Eye (tissue), 1 donor: ENCODE measurements at regions not wholly inside any gene's neighbourhood (a gene's known extent, or its start where the extent isn't known, plus 50 kb on each side); places are given as distances from the start of the nearest gene placed in this dataset.

Experiments
- DNase-seq: peaks from one replicate; pipeline ENCODE4 v3.0.0-alpha.2; 2015

DNA sequence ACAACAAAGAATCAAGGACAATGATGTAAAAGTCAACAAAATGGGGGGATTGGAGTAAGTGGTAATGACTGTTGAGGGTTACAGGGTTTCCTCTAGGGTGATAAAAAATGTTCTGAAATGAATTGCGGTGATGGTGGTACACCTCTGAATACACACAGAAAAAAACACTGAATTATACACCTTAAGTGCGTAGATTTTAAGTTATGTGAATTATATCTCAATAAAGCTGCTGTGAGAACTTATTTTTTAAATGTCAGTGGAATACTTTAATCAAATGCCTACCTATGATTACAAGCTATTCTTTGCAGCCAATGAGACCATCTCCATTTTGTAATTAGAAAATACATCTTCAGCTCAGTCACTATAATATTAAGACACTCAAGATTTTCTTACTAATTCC lies 53.5 kb downstream of the ZNF608 start:
- DNase-seq, result no peak

DNA sequence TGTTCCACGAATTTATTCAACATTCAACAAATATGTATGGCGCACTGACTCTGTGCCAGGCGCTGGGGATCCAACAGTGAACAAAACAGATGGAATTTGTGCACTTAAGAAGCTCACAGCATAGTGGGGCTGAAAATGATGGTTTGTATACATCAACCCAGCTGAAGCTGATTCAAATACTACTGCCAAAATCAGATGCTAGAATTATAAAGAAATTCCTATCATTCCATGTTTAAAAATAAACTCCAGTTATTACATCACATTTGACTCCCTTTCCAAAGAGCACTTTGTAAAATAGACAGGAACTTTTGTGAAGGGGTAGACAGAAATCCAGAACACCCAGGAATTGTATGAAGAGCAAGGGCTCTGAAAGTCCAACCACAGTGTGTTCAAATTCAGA lies 54.1 kb downstream of the ZNF608 start:
- peak; percentile 45 for DNase-seq

GRCh38 chr5:124689653-124690052 lies 56.8 kb downstream of the ZNF608 start:
- no peak for DNase-seq

GRCh38 chr5:124686239-124687004 lies 60.0 kb downstream of the ZNF608 start:
- DNase-seq, result no peak

DNA sequence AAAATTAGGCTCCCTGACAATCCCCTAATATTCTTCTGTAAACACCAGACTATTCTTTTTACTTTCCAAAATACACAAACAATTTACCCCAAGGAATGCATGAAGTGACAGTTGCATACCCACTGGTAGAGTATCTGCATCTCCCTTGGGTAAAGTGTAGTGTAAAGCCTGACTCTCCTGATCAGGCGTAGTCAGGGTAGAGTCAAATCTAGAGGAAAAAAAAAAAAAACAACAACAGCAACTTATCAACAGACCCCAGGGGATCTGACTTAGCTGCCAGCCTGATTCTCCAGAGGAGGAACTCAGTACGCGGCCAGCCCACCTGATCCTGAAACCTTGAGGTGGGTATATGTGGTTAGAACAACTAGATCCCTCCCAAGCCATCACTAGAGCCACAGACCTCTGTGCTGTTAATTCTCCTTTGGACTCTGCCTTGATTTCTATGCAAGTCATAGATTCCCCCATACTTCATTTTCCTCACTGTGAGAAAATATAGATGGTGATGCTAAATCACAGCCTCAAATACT lies 61.0 kb downstream of the ZNF608 start:
- DNase-seq, result no peak

GRCh38 chr5:124683917-124684555 lies 62.4 kb downstream of the ZNF608 start:
- DNase-seq, result no peak

GRCh38 chr5:124679578-124680199 lies 66.8 kb downstream of the ZNF608 start:
- DNase-seq, result no peak

DNA sequence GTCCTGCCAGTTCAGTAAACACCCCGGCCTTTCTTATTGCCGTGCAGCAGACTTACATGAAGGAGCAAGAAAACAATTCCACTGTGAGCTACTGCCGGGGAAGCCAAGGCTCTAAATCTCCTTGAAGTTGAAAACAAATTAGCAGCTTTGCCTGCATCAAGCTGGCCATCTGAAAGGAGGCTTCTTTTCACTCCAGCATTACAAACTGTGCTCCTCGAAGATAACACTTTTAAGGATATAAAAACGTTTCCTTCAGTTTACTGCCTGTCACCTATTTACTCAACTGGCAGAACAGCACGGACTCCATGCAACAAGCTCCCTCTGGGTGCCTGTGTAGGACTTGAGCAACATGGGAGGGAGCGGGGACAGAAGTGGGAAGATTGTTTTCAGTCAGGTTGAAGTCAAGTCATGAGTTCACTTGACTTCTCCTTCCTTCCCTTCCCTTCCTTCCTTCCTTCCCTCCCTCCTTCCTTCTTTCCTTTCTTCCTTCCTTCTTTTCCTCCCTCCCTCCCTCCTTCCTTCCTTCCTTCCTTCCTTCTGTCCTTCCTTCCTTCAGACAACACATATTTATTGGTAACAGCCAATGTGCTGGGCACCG lies 67.4 kb downstream of the ZNF608 start:
- peak; percentile 40 for DNase-seq

GRCh38 chr5:124678468-124678867 lies 68.0 kb downstream of the ZNF608 start:
- no peak for DNase-seq

DNA sequence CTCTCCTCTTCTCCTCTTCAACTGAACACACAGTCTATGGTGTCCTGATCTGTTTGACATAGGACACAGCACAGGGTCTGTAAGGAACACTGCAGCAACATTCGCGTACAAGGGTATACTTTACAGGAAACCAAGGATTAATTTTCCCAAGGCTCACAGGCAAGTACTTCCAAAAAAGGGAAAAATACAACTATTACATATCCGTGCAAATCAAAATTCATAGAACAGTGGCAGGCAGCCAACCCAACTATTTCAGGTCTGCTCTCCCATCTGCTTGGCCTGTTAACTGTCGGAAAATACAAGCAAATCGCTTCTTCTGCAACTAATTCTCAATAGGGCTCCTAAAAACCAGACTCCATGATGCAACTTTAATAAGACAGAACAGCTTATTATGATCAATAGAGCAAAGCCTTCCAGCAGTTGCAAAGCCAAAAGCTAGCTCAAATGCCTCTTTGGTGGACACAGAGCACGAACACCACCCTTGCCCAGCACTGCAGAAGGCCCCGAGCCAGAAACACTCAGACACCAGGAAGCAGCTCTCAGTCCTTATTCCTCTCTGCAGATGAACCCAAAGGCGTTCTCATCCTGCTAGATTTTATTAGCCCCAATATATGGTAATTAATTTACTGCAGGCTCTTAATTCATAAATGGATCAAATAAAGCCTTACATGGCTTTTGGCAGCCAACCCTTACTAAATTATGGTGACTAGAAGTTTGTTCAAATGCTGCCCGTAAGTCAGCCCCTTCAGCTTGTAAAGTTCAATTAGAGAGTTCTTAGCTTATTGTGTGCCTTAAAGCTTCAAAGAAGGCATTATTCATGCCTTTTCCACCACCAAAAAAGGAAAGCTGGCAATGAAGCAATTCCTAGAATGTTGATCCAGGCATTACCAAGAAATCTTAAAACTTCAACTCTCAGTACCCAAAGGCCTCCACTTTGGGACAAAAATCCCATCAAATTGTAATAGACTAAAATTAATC lies 68.8 kb downstream of the ZNF608 start:
- DNase-seq, result peak; percentile 82

- no peak for DNase-seq
These were observed 70.2 kb downstream of the ZNF608 start for GRCh38 chr5:124675931-124676846.

DNA sequence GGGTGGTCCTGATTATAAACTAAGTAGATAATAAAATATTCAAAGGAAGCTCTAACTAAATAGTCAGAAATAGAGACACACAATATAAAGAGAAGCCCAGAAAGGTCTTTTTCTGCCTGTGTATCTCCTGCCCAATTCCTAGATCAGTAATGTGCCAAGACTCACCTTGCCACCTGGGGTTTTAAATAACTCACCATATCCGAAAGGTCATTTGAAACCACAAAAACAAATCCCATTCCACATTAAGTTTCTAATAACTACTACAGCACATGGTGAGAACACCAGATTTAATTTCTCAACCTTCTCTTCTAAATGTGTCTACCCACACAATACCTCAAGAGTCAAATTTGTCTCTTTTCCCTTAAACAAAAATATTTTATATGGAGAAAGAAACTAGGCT lies 75.2 kb downstream of the ZNF608 start:
- no peak for DNase-seq

DNA sequence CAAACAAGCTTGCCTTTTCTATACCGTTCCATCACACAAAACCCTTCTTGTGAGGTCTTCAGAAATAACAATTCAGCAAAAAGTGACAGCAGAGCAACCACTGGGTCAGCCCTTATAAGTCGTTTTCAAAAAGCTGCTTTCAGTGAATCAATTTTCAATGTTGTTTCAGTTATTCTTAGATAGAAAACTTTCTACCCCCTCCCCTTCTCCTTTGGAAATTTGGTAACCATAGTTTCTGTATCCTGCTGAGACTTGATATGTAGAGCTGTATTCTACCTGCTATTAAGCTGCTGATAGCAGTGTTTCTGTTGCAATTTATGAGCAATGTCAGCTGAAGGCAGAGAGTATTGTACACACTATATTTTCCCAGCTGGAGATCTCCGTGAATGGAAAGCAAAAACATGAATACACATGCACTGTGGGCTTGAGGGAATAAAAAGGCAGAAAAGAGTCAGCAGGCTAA lies 75.7 kb downstream of the ZNF608 start:
- DNase-seq, result peak; percentile 64

DNA sequence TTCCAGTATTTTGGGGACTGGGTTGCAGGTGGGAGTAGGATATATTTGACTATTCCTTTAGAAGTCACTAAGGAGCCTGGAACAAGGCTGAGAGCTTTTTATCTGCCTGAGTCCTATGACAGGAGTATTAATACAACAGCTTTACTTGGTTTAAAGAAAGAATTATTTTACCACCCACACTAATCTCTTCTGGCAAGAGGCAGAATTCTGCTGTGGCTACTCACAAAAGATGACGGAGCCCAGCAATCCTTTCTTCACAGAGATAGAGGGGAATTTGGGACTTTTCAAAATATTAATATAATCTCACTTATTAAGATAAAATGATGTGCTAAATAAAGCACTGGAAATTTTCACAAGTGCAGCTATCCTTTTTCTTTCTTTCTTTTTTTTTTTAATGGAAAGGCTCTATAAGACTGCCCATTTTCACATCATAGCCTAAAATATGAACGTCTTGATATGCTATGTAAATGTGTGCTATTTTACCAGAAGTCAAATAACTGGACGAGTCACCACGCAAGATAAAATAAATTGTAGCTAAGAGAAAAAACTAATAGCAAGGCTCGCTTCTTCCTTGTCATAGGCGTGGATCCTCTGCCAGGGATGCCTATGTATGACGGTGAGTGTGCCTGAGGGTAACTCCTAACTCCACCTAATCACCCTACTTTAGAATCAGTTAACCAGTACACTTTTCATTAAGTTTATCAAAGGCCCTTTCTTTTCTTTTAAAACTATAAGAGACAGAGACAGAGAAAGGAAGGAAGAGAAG lies 76.3 kb downstream of the ZNF608 start:
- no peak for DNase-seq

- DNase-seq, result no peak
These were observed 77.2 kb downstream of the ZNF608 start for GRCh38 chr5:124669300-124669648.

DNA sequence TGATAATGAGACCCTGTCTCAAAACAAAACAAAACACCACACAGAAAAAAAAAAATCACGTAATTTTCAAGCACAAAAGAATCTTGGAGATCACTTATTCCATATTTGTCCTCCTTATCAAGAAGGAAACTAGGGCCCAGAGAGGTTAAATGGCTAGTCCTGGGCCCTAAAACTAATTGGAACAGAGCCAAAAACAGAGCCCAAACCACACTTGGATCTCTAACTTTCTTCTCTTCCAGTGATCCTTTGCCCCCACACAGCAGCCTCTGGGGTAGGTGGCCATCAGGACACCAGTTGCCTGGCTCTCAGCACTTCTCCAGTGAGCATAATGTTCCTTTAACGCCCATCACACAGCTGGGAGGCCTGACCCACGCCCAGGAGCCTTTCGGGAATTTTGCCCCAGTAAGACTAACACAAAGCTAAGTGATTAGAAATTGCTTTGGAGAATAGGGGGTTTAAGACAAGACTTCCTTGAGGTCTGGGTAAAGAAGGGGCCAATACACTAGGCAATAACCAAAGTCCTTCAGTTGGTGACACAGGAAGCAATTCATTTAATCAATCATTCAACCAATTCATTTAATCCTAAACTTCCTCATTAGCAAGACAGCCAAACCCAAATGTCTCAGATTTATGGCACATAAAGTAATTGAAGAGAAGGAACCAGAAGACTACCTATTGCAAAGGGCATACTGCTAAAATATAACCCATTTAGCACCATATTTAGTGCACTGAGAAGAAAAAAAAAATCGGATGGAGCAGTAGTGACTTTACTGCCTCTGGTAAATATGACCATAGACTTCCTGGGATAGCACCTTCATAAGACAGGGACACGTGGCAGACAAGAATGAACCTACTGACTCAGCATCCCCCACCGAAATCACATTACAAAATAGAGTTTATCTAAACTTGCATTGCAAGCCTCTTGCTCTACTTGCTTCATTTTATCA lies 77.8 kb downstream of the ZNF608 start:
- DNase-seq, result no peak

DNA sequence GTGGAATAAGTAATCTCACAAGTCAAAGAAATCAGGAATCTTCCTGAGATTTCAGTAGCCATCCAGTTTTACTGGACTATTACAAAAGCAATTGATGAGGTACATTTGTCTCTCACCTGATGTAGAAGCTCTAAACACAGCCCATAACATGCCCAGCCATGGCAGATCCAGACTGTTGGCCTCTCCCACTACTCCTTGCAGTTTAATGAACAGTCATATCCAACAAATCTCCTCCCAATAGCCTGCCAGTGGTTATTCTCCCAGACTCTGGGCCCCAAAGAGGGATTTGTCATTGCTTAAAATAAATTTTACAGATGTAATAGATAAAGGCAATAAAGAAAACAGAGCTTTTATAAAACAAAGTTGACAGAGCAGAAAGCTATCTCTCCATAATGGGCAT lies 80.8 kb downstream of the ZNF608 start:
- DNase-seq, result no peak

DNA sequence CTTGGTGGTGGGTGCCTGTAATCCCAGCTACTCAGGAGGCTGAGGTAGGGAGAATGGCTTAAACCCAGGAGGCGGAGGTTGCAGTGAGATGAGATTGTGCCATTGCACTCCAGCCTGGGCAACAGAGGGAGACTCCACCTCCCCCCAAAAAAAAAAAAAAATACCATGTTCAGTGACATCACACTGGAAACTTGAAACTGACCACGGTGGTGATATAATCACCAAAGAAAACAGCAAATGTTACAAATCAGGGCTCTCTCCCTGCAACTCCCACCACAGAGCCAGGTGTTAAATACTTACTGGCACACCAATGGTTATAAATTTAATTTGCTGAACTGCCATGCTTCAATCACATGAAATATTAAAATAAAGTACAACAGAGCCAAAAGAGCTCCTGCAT lies 81.4 kb downstream of the ZNF608 start:
- no peak for DNase-seq

DNA sequence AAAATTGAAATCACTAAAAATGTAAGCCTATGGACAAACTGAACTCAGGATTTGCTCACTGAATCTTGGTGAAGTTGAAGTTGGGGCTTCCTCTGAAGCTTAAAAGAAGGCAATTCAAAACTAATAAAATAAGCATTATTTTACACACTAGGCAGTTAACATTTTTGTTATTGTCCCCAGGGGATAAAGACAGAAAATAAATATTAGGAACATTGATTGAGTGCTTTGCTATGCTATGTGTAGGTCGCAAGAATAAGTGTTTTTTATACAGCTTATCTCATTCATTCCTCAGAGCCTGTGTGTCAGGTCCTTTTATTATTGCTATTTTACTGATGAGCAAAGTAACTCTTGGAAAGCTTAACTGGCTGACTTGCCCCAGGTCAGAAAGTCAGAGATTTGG lies 82.2 kb downstream of the ZNF608 start:
- no peak for DNase-seq
